WTC11 (cell line): ENCODE measurements at regions not wholly inside any gene's neighbourhood (a gene's known extent, or its start where the extent isn't known, plus 50 kb on each side); places are given as distances from the start of the nearest gene placed in this dataset.

Experiments used
- ATAC-seq: fragments of 200-7000 bp; cut with Tn5 transposase; 2 replicates; pipeline ENCODE4 v1.10.0; 2021; ENCODE audit warnings: mild to moderate bottlenecking, moderate library complexity
- CTCF ChIA-PET: fragments of 300-600 bp; sonication (Branson Sonifier 250); formaldehyde crosslinking; loops from one replicate; lab custom pipeline; 2021; ENCODE audit warnings: antibody characterized with exemption; lab: Charles Lee
- POLR2A ChIA-PET: fragments of 350-600 bp; sonication (Branson Sonifier 250); formaldehyde crosslinking; loops from one replicate; lab custom pipeline; 2021; ENCODE audit warnings: antibody characterized with exemption; lab: Charles Lee
- DNase-seq: peaks from one replicate; pipeline ENCODE4 v3.0.0; 2021; ENCODE audit warnings: low spot score
- H3K27ac Mint-ChIP-seq: 2 replicates; pipeline ENCODE4 v1.8.0; 2021; ENCODE audit warnings: mixed read lengths
- H3K27me3 Mint-ChIP-seq: 2 replicates; pipeline ENCODE4 v1.8.0; 2021; ENCODE audit warnings: low read depth, mild to moderate bottlenecking, moderate library complexity, mixed read lengths
- H3K36me3 Mint-ChIP-seq: 2 replicates; pipeline ENCODE4 v1.8.0; 2021; ENCODE audit warnings: mixed read lengths
- H3K4me1 Mint-ChIP-seq: 2 replicates; pipeline ENCODE4 v1.8.0; 2022; ENCODE audit warnings: mixed read lengths
- H3K4me3 Mint-ChIP-seq: 2 replicates; pipeline ENCODE4 v1.8.0; 2021; ENCODE audit warnings: mild to moderate bottlenecking, moderate library complexity, mixed read lengths
- H3K9me3 Mint-ChIP-seq: 2 replicates; pipeline ENCODE4 v1.8.0; 2021; ENCODE audit warnings: mixed read lengths
- ETV6 ChIP-seq: sonication (generic); formaldehyde crosslinking; IDR thresholded peaks from 2 replicates; pipeline ENCODE4 v1.8.1; 2022; ENCODE audit warnings: mild to moderate bottlenecking, missing genetic modification reagents
- FOXP4 ChIP-seq: sonication (generic); formaldehyde crosslinking; IDR thresholded peaks from 2 replicates; pipeline ENCODE4 v1.8.0; 2022; ENCODE audit warnings: mild to moderate bottlenecking, missing genetic modification reagents
- IRF2 ChIP-seq: sonication (generic); formaldehyde crosslinking; IDR thresholded peaks from 2 replicates; pipeline ENCODE4 v1.8.0; 2022; ENCODE audit warnings: low read depth, missing genetic modification reagents, borderline replicate concordance
- MXD4 ChIP-seq: fragments of 250-450 bp; sonication (Bioruptor Pico); IDR thresholded peaks from 2 replicates; pipeline ENCODE4 v1.8.0; 2021; ENCODE audit warnings: mild to moderate bottlenecking, moderate library complexity, borderline replicate concordance
- NR2C2 ChIP-seq: sonication (generic); formaldehyde crosslinking; IDR thresholded peaks from 2 replicates; pipeline ENCODE4 v1.8.0; 2022; ENCODE audit warnings: mild to moderate bottlenecking, missing genetic modification reagents
- PREB ChIP-seq: sonication (generic); formaldehyde crosslinking; IDR thresholded peaks from 2 replicates; pipeline ENCODE4 v1.8.1; 2022; ENCODE audit warnings: mild to moderate bottlenecking, missing genetic modification reagents, moderate library complexity, borderline replicate concordance
- PRRX2 ChIP-seq: fragments of 250-450 bp; sonication (Bioruptor Pico); IDR thresholded peaks from 2 replicates; pipeline ENCODE4 v1.8.0; 2021; ENCODE audit warnings: mild to moderate bottlenecking
- RELA ChIP-seq: sonication (generic); formaldehyde crosslinking; IDR thresholded peaks from 2 replicates; pipeline ENCODE4 v1.8.1; 2022; ENCODE audit warnings: missing genetic modification reagents, mild to moderate bottlenecking, borderline replicate concordance
- SMAD3 ChIP-seq: sonication (generic); formaldehyde crosslinking; IDR thresholded peaks from 2 replicates; pipeline ENCODE4 v1.8.0; 2022; ENCODE audit warnings: missing genetic modification reagents, mild to moderate bottlenecking, borderline replicate concordance
- SP1 ChIP-seq: sonication (generic); formaldehyde crosslinking; conservative IDR thresholded peaks from 2 replicates; pipeline ENCODE4 v1.8.1; 2022; ENCODE audit warnings: missing genetic modification reagents
- TCF7 ChIP-seq: sonication (generic); formaldehyde crosslinking; IDR thresholded peaks from 2 replicates; pipeline ENCODE4 v1.8.0; 2022; ENCODE audit warnings: mild to moderate bottlenecking, low read depth, missing genetic modification reagents, moderate library complexity
- TEAD1 ChIP-seq: sonication (generic); formaldehyde crosslinking; IDR thresholded peaks from 2 replicates; pipeline ENCODE4 v1.8.0; 2022; ENCODE audit warnings: mild to moderate bottlenecking, missing genetic modification reagents
- TP53 ChIP-seq: sonication (generic); formaldehyde crosslinking; IDR thresholded peaks from 2 replicates; pipeline ENCODE4 v1.8.1; 2023; ENCODE audit warnings: mild to moderate bottlenecking, missing genetic modification reagents
- ZNF423 ChIP-seq: fragments of 250-450 bp; sonication (Bioruptor Pico); IDR thresholded peaks from 2 replicates; pipeline ENCODE4 v2.1.2; 2022; ENCODE audit warnings: mild to moderate bottlenecking, moderate library complexity
- ZSCAN18 ChIP-seq: fragments of 250-450 bp; sonication (Bioruptor Pico); IDR thresholded peaks from 2 replicates; pipeline ENCODE4 v2.1.2; 2022; ENCODE audit warnings: mild to moderate bottlenecking, moderate library complexity
- TF ChIP-seq, protein P1 (sequence below): fragments of 250-450 bp; sonication (Bioruptor Pico); IDR thresholded peaks from 2 replicates; pipeline ENCODE4 v1.9.0; 2021; ENCODE audit warnings: mild to moderate bottlenecking
- TF ChIP-seq, protein P2 (sequence below): sonication (generic); formaldehyde crosslinking; IDR thresholded peaks from 2 replicates; pipeline ENCODE4 v1.8.1; 2023; ENCODE audit warnings: mild to moderate bottlenecking, missing genetic modification reagents, moderate library complexity
- TF ChIP-seq, protein P3 (sequence below): sonication (generic); formaldehyde crosslinking; IDR thresholded peaks from 2 replicates; pipeline ENCODE4 v1.8.0; 2023; ENCODE audit warnings: mild to moderate bottlenecking, missing genetic modification reagents
- TF ChIP-seq, protein P4 (sequence below): sonication (generic); formaldehyde crosslinking; IDR thresholded peaks from 2 replicates; pipeline ENCODE4 v1.8.1; 2023; ENCODE audit warnings: mild to moderate bottlenecking, missing genetic modification reagents, moderate library complexity

DNA sequence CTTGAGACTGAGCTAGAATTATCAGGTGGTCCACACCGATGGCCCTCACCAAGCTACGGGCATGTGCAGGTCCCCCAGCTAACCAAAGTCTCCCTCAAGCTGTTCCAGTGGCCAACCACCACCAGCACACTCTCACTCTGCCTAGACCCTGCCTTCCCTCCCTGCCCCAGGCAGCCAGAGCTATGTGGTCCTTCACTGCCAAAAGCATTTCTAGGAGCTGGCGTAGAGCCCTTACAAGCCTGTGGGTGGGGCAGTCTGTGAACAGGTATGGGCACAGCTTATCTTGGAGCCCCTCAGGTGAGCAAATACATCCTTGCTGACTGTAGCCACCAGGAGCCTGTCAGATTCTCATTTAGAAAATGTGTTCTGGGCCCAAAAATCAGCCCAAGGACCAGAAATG, 159.8 kb upstream of the PPP2R3A start:
- Mint-ChIP-seq H3K27ac (no peak overlapping the region), H3K4me3 (no peak overlapping the region)
- POLR2A ChIA-PET: no interaction called here

More for the DNA sequence above, 159.8 kb upstream of the PPP2R3A start:
- CTCF ChIA-PET: interaction anchor here (1.5 kb wide), 1 partner anchor 236 kb away, joined by 5 read pairs; no protein-coding TSS in a partner anchor
- Mint-ChIP-seq H3K36me3 (no peaks in the 10 kb centered on the region), H3K9me3 (peaks cover 3% of the 10 kb centered on the region; the same call in 1 of the 2 replicates), H3K4me1 (peaks cover 32% of the 10 kb centered on the region), H3K27me3 (peaks cover 3% of the 10 kb centered on the region; the same call in 1 of the 2 replicates)
- TF ChIP-seq TEAD1: no peak
- TF ChIP-seq, protein P1, sequence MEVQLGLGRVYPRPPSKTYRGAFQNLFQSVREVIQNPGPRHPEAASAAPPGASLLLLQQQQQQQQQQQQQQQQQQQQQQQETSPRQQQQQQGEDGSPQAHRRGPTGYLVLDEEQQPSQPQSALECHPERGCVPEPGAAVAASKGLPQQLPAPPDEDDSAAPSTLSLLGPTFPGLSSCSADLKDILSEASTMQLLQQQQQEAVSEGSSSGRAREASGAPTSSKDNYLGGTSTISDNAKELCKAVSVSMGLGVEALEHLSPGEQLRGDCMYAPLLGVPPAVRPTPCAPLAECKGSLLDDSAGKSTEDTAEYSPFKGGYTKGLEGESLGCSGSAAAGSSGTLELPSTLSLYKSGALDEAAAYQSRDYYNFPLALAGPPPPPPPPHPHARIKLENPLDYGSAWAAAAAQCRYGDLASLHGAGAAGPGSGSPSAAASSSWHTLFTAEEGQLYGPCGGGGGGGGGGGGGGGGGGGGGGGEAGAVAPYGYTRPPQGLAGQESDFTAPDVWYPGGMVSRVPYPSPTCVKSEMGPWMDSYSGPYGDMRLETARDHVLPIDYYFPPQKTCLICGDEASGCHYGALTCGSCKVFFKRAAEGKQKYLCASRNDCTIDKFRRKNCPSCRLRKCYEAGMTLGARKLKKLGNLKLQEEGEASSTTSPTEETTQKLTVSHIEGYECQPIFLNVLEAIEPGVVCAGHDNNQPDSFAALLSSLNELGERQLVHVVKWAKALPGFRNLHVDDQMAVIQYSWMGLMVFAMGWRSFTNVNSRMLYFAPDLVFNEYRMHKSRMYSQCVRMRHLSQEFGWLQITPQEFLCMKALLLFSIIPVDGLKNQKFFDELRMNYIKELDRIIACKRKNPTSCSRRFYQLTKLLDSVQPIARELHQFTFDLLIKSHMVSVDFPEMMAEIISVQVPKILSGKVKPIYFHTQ (CRISPR knock-in tag): no peak
- no peak for TF ChIP-seq ZSCAN18
- TF ChIP-seq SP1 (CRISPR knock-in tag): no peak
- TF ChIP-seq, protein P2, sequence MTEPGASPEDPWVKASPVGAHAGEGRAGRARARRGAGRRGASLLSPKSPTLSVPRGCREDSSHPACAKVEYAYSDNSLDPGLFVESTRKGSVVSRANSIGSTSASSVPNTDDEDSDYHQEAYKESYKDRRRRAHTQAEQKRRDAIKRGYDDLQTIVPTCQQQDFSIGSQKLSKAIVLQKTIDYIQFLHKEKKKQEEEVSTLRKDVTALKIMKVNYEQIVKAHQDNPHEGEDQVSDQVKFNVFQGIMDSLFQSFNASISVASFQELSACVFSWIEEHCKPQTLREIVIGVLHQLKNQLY (CRISPR knock-in tag): no peak
- no peak for TF ChIP-seq MXD4
- no peak for TF ChIP-seq PREB (CRISPR knock-in tag)
- TF ChIP-seq, protein P3, sequence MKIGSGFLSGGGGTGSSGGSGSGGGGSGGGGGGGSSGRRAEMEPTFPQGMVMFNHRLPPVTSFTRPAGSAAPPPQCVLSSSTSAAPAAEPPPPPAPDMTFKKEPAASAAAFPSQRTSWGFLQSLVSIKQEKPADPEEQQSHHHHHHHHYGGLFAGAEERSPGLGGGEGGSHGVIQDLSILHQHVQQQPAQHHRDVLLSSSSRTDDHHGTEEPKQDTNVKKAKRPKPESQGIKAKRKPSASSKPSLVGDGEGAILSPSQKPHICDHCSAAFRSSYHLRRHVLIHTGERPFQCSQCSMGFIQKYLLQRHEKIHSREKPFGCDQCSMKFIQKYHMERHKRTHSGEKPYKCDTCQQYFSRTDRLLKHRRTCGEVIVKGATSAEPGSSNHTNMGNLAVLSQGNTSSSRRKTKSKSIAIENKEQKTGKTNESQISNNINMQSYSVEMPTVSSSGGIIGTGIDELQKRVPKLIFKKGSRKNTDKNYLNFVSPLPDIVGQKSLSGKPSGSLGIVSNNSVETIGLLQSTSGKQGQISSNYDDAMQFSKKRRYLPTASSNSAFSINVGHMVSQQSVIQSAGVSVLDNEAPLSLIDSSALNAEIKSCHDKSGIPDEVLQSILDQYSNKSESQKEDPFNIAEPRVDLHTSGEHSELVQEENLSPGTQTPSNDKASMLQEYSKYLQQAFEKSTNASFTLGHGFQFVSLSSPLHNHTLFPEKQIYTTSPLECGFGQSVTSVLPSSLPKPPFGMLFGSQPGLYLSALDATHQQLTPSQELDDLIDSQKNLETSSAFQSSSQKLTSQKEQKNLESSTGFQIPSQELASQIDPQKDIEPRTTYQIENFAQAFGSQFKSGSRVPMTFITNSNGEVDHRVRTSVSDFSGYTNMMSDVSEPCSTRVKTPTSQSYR (CRISPR knock-in tag): no peak
- no peak for TF ChIP-seq ETV6 (CRISPR knock-in tag)
- no peak for TF ChIP-seq NR2C2 (CRISPR knock-in tag)
- no peak for TF ChIP-seq IRF2 (CRISPR knock-in tag)
- TF ChIP-seq TP53 (CRISPR knock-in tag): no peak
- TF ChIP-seq FOXP4 (CRISPR knock-in tag): no peak
- TF ChIP-seq RELA (CRISPR knock-in tag): no peak
- no peak for TF ChIP-seq TCF7 (CRISPR knock-in tag)
- TF ChIP-seq PRRX2 (CRISPR knock-in tag): no peak
- TF ChIP-seq SMAD3: no peak
- TF ChIP-seq, protein P4, sequence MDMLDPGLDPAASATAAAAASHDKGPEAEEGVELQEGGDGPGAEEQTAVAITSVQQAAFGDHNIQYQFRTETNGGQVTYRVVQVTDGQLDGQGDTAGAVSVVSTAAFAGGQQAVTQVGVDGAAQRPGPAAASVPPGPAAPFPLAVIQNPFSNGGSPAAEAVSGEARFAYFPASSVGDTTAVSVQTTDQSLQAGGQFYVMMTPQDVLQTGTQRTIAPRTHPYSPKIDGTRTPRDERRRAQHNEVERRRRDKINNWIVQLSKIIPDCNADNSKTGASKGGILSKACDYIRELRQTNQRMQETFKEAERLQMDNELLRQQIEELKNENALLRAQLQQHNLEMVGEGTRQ (CRISPR knock-in tag): no peak
- TF ChIP-seq ZNF423: no peak
- ATAC-seq (peak; percentile 58), DNase-seq (no peak)
